SK-N-MC (cell line): ENCODE measurements at regions not wholly inside any gene's neighbourhood (a gene's known extent, or its start where the extent isn't known, plus 50 kb on each side); places are given as distances from the start of the nearest gene placed in this dataset.

Source experiments
- DNase-seq: peaks from one replicate; pipeline ENCODE4 v3.0.0-alpha.2; 2011; ENCODE audit warnings: low read depth, low spot score
- H3K27ac ChIP-seq: fragments of 200-600 bp; sonication (generic); 2 replicates; pipeline ENCODE4 v1.5.1; 2016; ENCODE audit warnings: mixed run types
- H3K36me3 ChIP-seq: fragments of 200-600 bp; sonication (generic); 2 replicates; pipeline ENCODE4 v1.6.1; 2017; ENCODE audit warnings: antibody characterized with exemption, low read length, mixed read lengths; ENCODE audit not compliant: insufficient read depth
- H3K4me3 ChIP-seq: fragments of 200-600 bp; sonication (generic); 2 replicates; pipeline ENCODE4 v1.5.1; 2016
- H3K9ac ChIP-seq: fragments of 200-600 bp; sonication (generic); 2 replicates; pipeline ENCODE4 v1.8.0; 2017; ENCODE audit warnings: mixed run types, mixed read lengths; ENCODE audit not compliant: insufficient read length
- H3K9me3 ChIP-seq: fragments of 200-600 bp; sonication (generic); 2 replicates; pipeline ENCODE4 v1.6.1; 2017; ENCODE audit warnings: low read depth, mild to moderate bottlenecking, antibody characterized with exemption, low read length, moderate library complexity, mixed read lengths
- EZH2 ChIP-seq: fragments of 200-600 bp; sonication (generic); IDR thresholded peaks from one replicate; pipeline ENCODE4 v1.6.1; 2017; ENCODE audit warnings: antibody characterized with exemption
- FOXP2 ChIP-seq: optimal IDR thresholded peaks from 2 replicates; pipeline ENCODE3; 2011; ENCODE audit warnings: mild to moderate bottlenecking, moderate library complexity; ENCODE audit not compliant: insufficient read depth; ENCODE audit errors: extremely low read length, control extremely low read depth
- POLR2AphosphoS5 ChIP-seq: IDR thresholded peaks from 2 replicates; pipeline ENCODE4 v1.6.1; 2012; ENCODE audit warnings: mild to moderate bottlenecking, low read depth, low read length, borderline replicate concordance

DNA sequence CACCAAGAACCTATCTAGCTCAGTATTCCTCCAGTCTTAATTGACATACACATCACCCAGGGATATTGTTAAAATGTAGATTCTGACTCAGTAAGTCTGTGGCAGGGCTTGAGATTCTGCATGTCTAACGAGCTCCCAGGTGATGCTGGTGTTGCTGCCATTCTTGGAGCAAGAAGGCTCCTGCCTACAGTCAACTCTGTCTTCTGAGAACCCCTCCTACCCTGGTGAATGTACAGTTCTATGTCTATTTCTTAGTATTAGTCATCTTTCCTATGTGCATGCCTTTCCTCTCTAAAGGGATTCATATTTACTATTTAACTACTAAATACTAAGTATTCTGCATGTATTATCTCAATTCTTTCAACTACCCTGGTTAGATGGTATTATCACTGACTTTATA is 268.7 kb downstream of the EDEM1 start:
- no peak for DNase-seq
- TF ChIP-seq EZH2 (no peak), POLR2AphosphoS5 (no peak), FOXP2 (no peak)
- H3K9me3 ChIP-seq, result no peaks in the 10 kb centered on the region
- H3K27ac ChIP-seq, result no peak overlapping the region
- no peak overlapping the region for H3K4me3 ChIP-seq
- no peaks in the 10 kb centered on the region for H3K36me3 ChIP-seq
- no peak overlapping the region for H3K9ac ChIP-seq

DNA sequence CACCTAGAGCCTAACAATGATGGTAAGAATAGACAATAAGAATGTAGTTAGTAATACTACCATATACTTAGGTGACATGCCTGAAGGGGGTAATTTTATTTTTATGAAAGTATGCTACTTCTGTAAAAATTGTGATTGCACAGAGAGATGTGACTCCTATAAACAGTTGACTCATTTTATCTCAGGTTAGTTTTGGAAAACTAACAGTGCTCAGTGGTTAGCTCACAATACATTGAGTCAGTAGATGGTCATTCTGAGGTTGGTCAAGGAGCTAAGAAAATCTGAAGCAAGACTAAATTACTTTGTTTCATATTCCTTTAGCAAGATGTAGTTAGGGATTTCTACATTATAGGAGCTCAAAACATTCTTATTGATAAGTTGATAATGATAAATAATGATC is 271.0 kb downstream of the EDEM1 start:
- Histone ChIP-seq H3K9ac (no peak overlapping the region), H3K27ac (no peak overlapping the region), H3K9me3 (no peaks in the 10 kb centered on the region), H3K4me3 (no peak overlapping the region), H3K36me3 (no peaks in the 10 kb centered on the region)
- no peak for DNase-seq
- TF ChIP-seq EZH2 (no peak), FOXP2 (no peak), POLR2AphosphoS5 (no peak)

DNA sequence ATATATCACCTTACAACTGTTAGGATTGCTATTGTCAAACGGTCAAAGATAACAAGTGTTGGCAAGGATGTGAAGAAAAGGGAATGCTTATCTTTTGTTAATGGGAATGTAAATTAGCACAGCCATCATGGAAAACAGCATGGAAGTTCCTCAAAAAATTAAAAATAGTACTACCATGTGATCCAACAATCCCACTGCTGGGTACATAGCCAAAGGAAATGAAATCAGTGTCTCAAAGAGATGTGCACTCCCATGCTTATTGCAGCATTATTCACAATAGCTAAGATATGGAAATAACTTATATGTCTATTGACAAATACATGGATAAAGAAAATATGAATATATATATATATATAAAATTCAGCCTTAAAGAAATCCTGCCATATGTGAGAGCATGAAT is 274.6 kb downstream of the EDEM1 start:
- Histone ChIP-seq H3K36me3 (no peaks in the 10 kb centered on the region), H3K4me3 (no peak overlapping the region), H3K9ac (no peak overlapping the region), H3K9me3 (no peaks in the 10 kb centered on the region), H3K27ac (no peak overlapping the region)
- no peak for DNase-seq
- TF ChIP-seq FOXP2 (no peak), EZH2 (no peak), POLR2AphosphoS5 (no peak)

DNA sequence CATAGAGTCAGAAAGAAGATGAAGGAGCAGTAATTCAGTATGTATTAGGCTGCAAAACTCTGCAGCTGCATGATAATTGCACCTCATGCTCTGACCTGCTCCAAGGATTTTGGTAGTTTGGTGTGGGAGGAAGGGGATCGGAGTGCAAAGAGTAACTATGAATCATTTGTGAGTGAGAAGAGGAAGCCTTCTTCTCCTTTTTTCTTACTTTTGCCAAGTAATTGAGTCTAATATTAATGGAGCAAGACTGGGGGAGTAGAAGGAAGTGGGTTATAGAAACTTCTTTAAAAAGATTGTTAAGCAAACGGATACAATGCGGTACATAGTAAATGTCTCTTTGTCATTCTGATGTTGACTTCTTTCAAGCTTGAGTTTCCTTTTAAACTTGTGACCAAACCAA is 276.5 kb downstream of the EDEM1 start:
- Histone ChIP-seq H3K27ac (no peak overlapping the region), H3K4me3 (no peak overlapping the region), H3K9me3 (no peaks in the 10 kb centered on the region), H3K36me3 (no peaks in the 10 kb centered on the region), H3K9ac (no peak overlapping the region)
- DNase-seq, result no peak
- TF ChIP-seq EZH2, result no peak
- no peak for TF ChIP-seq FOXP2
- TF ChIP-seq POLR2AphosphoS5, result no peak

DNA sequence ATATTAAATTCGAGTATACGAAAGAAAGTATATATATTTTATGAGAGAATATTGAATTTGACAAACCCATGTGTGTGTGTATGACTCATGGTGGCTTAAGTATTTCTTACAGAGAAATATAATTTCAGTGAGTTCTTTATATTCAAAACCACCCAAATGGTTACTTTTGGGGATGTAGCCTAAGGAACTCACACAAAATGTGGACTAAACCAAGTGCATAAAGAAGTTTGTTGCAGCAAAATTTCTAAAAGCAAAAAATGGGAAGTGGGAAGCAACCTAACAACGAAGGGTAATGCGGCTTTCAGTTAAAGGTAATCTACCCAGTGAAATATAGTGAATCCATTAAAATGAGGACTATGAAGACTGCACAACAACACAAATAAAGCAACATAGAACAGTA is 277.1 kb downstream of the EDEM1 start:
- TF ChIP-seq FOXP2 (no peak), EZH2 (no peak), POLR2AphosphoS5 (no peak)
- H3K27ac ChIP-seq, result no peak overlapping the region
- no peak overlapping the region for H3K9ac ChIP-seq
- H3K4me3 ChIP-seq, result no peak overlapping the region
- H3K36me3 ChIP-seq, result no peaks in the 10 kb centered on the region
- H3K9me3 ChIP-seq, result no peaks in the 10 kb centered on the region
- no peak for DNase-seq

DNA sequence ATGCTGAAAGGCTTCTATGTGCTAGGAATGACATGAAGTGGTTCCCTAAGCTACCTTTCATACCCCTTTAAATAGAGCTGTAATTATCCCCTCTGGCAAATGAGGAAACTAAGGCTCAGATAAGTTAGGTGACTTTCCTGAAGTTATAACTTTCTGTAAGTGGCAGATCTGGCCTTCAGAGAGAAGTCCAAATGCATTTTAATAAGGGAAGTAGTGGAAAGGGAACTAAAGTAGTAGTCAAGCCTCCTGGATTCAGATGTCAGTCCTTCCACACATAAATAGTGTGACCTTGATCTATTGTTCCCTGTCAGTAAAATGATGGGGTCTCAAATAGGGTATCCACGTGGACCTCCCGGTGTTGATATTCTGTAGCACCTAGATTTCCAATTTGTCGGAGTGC is 277.7 kb downstream of the EDEM1 start:
- no peak overlapping the region for H3K4me3 ChIP-seq
- no peak for DNase-seq
- H3K27ac ChIP-seq, result no peak overlapping the region
- H3K9ac ChIP-seq, result no peak overlapping the region
- H3K9me3 ChIP-seq, result no peaks in the 10 kb centered on the region
- TF ChIP-seq EZH2 (no peak), FOXP2 (no peak), POLR2AphosphoS5 (no peak)
- no peaks in the 10 kb centered on the region for H3K36me3 ChIP-seq

DNA sequence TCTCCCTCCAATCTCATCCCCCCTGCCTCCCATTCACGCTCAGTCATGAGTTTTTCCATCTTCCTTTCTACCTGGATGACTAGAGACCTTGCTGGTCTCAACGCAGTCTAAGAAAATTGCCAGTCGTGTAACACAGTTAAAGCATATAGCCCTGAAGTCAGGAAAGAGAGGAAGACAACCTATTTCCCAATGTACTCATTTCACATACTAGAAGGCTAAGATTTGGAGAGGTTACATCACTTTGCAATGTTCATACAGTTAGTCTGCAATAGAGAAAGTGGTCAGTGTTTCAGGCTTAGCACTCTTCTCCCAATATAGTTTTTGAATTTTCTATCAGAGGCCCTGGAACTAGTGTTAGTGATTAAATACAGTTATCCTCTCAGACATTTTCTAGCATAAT is 278.6 kb downstream of the EDEM1 start:
- no peak overlapping the region for H3K4me3 ChIP-seq
- no peak overlapping the region for H3K27ac ChIP-seq
- DNase-seq, result no peak
- no peak for TF ChIP-seq EZH2
- TF ChIP-seq FOXP2, result no peak
- no peak for TF ChIP-seq POLR2AphosphoS5
- H3K9me3 ChIP-seq, result no peaks in the 10 kb centered on the region
- H3K9ac ChIP-seq, result no peak overlapping the region
- H3K36me3 ChIP-seq, result no peaks in the 10 kb centered on the region

DNA sequence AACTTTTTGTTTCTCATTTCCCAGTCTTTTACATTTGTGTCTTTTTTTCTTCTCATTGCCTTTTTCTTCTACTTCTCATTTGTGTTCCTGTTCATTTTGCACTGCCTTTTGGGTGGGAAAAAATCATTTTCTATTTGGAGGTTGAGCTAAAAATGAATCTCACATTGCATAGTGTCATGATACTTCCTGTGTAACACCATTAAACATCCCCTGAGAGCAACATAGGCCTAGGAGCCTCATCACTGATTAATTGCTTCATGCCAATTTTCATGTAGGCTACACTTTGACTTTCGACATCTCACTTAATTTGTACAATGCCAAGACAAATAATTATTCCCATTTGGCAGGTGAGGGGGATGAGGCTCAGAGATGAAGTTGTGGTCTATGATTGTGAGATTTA is 279.2 kb downstream of the EDEM1 start:
- H3K27ac ChIP-seq, result no peak overlapping the region
- H3K36me3 ChIP-seq, result no peaks in the 10 kb centered on the region
- DNase-seq, result no peak
- H3K4me3 ChIP-seq, result no peak overlapping the region
- TF ChIP-seq POLR2AphosphoS5 (no peak), FOXP2 (no peak), EZH2 (no peak)
- H3K9me3 ChIP-seq, result no peaks in the 10 kb centered on the region
- H3K9ac ChIP-seq, result no peak overlapping the region

DNA sequence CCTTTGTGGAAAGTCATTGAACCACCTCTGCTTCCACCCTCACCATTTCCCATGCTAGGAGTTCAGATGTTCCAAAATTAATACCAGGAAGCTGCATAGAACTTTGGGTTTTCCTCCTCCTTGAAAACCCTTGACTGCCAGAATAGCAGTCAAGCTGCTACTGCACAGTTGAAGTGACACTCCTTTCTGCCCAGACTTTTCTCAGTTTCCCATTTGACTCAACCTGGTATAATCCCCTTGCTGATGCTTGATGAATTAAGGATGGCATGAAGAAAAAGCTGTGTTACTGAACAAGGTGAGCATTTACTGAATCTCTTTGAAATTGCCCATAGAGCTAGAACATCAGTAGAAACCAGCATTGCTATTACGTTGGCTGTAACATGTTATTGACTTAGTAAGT is 286.0 kb downstream of the EDEM1 start:
- Histone ChIP-seq H3K36me3 (no peaks in the 10 kb centered on the region), H3K9ac (no peak overlapping the region), H3K4me3 (no peak overlapping the region), H3K27ac (no peak overlapping the region), H3K9me3 (no peaks in the 10 kb centered on the region)
- TF ChIP-seq EZH2, result no peak
- no peak for TF ChIP-seq FOXP2
- no peak for TF ChIP-seq POLR2AphosphoS5
- no peak for DNase-seq

DNA sequence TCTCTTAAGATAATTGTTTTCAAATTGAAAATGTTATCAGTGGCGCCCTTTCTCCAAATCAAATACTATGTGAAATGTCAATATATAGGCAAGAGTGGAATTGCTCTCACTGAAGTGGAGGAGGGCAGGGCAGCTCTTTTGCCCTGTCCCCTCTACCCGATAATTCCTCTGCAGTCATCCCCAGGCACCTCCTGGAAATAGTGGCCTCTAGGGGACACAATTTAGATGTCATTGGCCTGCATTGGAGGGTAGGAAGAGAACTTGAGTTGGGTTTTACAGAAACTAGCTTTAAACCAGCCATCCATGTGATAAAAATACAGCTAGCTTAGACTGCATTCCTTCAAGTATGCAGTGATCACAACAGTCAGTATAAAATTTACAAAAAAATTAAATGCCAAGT is 288.9 kb downstream of the EDEM1 start:
- TF ChIP-seq POLR2AphosphoS5 (no peak), FOXP2 (no peak), EZH2 (no peak)

More for the DNA sequence above, 288.9 kb downstream of the EDEM1 start:
- H3K4me3 ChIP-seq, result no peak overlapping the region
- H3K27ac ChIP-seq, result no peak overlapping the region
- H3K9me3 ChIP-seq, result no peaks in the 10 kb centered on the region
- H3K36me3 ChIP-seq, result no peaks in the 10 kb centered on the region
- H3K9ac ChIP-seq, result no peak overlapping the region
- DNase-seq, result no peak
